Putamen (tissue), 1 donor: ENCODE measurements at regions not wholly inside any gene's neighbourhood (a gene's known extent, or its start where the extent isn't known, plus 50 kb on each side); places are given as distances from the start of the nearest gene placed in this dataset.
"Not testable (repeated sequence)": the region's sequence is repeated elsewhere in the genome, so short reads cannot be mapped to it uniquely, and the experiment has no call there.

ENCODE experiments used
- DNase-seq: peaks from one replicate; pipeline ENCODE4 v3.0.0-alpha.2; 2016; ENCODE audit warnings: low spot score

DNA sequence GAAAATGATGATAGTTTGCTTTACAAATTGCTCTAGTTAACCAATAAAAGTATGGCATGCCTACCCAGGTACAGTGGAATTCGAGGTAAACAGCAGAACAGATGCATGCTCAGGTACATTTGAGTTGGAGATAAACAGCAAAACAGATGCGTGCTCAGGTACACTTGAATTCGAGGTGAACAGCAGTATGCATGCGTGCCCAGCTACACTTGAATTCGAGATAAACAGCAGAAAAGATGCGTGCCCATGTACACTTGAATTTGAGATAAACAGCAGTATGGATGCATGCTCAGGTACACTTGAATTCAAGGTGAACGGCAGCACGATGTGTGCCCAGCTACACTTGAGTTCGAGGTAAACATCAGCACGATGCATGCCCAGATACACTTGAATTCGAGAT lies 155.2 kb upstream of the TPTE start:
- DNase-seq = not testable (repeated sequence)

DNA sequence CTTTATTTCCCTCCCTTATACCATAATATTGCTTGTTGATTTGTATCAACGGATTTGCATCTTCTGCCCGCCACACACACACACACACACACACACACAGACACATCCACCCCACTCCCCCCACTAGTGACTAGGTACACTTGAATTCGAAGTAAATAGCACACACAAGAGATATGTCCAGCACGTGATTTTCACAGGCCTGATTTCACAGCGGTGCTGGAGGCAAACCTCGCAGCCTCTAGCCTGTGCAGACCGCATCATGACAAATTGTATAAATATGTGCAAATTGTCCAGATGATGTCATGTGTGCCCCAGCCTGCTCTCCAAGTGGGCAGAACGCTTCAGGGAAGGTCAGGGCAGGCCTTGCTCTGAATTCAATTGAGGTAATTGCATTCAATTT lies 153.8 kb upstream of the TPTE start:
- not testable (repeated sequence) for DNase-seq

DNA sequence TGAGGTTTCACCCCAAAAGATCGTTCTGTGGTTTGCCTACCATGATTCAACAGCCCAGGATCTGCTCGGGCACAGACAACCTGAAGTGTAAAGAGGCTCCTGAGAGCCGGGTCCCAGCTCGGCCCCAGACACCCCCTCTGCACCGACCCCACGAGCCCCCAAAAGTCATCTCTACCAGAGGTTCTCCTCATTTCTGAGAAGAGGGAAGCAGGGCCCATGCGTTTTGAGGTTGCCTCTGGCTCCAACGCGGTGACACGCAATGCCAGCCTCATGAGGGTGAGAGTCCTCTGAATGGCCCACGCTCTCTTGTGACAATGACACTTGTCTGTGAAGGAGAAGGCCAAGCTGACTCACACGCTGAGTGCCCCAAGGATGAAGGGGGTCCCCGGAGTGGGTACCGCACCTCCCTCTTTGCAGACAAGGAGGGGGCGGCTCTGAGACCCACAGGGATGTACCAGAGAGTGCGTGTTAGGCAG lies 153.0 kb upstream of the TPTE start:
- not testable (repeated sequence) for DNase-seq

DNA sequence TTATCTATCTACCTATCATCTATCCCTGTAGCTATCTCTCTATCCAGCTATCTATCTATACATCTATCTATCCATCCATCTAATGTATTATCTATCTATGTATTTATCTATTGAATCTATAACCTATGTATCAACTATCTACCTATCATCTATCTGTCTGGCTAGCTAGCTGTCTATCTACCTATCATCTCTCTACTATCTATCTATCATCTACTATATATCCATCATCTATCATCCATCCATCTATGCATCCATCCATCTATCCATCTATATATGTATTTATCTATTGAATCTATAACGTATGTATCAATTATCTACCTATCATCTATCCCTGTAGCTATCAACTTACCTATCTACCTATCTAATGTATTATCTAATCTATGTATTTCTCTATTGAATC lies 152.1 kb upstream of the TPTE start:
- DNase-seq = not testable (repeated sequence)

DNA sequence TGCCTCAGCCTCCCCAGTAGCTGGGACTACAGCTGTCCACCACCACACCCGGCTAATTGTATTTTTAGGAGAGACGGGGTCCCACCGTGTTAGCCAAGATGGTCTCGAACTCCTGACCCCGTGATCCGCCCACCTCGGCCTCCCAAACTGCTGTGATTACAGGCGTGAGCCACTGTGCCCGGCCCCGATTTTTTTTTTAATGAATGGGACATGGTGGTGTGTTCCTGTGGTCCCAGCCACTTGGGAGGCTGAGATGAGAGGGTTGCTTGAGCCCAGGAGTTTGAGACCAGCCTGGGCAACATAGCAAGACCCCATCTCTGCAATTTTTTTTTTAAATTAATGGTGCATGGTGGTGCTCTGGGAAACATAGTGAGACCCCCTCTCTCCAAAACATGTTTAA lies 143.6 kb upstream of the TPTE start:
- not testable (repeated sequence) for DNase-seq

DNA sequence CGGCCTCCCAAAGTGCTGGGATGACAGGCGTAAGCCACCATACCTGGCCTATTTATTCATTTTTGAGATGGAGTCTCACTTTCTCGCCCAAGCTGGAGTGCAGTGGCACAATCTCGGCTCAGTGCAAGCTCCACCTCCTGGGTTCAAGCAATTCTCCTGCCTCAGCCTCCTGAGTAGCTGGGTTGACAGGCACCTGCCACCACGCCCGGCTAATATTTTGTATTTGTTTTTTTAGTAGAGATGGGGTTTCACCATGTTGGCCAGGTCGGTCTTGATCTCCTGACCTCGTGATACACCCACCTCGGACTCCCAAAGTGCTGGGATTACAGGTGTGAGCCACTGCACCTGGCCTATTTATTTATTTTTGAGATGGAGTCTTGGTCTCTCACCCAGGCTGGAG lies 141.6 kb upstream of the TPTE start:
- not testable (repeated sequence) for DNase-seq

DNA sequence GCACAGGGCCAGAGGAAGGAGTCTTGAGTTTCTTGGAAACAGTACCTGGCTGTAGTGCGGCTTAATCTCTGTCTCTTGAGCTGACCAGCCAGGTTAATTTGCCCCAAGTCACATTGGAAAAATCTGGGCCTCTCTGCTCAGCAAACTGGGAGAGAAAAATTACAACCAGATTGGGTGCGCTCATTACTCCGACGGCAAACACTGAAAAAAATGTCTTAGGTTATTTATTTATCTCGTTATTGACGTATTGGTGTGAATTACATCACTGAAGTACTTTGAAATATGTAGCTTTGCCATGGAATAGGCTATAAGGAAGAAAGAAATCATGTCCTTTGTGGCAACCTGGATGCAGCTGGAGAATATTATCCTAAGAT lies 139.7 kb upstream of the TPTE start:
- not testable (repeated sequence) for DNase-seq

DNA sequence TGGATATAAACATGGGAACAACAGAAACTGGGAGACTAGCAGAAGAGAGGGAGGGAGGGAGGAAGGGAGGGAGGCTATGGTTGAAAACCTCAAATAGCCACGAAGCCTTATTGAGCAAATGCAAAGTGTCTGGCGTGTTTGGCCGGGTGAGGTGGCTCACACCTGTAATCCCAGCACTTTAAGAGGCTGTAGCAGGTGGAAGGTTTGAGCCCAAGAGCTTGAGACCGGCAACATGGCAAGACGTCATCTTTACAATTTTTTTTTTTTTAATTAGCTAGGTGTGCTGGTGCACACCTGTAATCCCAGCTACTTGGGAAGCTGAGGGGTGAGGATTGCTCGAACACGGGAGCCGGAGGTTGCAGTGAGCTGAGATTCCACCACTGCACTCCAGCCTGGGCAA lies 139.2 kb upstream of the TPTE start:
- DNase-seq = not testable (repeated sequence)

DNA sequence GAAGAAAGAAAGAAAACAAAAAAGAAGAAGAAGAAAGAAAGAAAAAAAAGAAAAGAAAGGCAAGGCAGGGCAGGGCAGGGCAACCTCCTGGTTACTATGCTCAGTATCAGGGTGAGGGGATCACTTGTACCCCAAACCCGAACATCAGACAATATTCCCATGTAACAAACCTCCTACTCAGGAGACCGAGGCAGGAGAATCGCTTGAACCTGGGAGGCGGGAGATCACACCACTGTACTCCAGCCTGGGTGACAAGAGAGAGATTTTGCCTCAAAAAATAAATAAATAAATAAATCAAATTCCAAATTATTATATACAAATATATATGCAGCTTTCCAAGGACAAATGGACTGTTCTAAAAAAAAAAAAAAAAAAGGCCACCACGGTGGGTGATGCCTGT lies 138.8 kb upstream of the TPTE start:
- DNase-seq = not testable (repeated sequence)

DNA sequence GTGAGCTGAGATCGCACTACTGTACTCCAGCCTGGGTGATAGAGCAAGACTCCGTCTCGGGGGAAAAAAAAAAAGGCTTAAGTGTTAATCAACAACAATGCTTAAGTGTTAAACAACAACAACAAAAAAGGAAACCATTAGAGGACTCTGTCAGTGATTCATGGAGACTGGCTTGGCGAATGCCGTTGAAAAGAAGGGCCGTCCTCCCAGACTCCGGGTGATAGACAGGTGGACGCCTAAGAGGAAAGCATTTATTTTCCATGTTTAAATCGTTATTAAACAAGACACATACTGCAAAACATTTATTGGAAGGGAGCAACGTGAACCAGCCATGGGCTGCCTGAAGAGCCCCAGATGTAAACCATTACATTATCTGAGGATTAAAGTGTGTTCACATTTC lies 137.8 kb upstream of the TPTE start:
- DNase-seq = not testable (repeated sequence)

DNA sequence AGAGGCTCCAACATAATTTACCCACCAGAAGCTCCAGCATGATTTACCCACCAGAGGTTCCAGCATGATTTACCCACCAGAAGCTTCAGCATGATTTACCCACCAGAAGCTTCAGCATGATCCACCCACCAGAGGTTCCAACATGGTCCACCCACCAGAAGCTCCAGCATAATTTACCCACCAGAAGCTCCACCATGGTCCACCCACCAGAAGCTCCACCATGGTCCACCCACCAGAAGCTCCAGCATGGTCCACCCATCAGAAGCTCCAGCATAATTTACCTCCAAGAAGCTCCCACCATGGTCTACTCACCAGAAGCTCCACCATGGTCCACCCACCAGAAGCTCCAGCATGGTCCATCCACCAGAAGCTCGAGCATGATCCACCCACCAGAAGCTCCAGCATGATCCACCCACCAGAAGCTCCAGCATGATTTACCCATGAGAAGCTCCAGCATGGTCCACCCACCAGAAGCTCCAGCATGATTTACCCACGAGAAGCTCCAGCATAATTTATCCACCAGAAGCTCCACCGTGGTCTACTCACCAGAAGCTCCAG lies 137.0 kb upstream of the TPTE start:
- not testable (repeated sequence) for DNase-seq

DNA sequence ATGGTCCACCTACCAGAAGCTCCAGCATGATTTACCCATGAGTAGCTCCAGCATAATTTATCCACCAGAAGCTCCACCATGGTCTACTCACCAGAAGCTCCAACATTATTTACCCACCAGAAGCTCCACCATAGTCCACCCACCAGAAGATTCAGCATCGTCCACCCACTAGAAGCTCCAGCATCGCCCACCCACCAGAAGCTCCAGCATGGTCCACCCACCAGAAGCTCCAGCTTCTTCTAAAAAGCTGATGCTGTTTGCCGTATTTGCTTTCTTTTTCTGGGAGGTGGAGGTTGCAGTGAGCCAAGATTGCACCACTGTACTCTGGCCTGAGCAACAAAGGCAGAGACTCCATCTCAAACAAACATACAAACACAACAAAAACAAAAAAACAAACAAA lies 136.2 kb upstream of the TPTE start:
- DNase-seq = not testable (repeated sequence)

DNA sequence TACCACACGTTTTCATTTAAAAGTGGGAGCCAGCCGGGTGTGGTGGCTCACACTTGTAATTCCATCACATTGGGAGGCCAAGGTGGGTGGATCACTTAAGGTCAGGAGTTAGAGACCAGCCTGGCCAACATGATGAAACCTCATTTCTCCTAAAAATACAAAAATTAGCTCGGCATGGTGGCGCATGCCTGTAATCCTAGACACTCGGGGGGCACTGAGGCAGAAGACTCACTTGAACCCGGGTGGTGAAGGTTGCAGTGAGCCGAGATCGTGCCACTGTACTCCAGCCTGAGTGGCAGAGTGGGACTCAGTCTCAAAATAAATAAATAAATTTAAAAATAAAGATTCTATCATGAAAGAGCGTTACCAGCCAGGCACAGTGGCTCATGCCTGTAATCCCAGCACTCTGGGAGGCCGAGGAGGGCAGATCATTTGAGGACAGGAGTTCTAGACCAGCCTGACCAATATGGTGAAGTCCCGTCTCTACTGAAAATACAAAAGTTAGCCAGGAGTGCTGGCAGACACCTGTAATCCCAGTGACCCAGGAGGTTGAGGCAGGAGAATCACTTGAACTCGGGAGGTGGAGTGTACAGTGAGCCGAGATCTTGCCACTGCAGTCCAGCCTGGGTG lies 135.4 kb upstream of the TPTE start:
- DNase-seq = not testable (repeated sequence)

DNA sequence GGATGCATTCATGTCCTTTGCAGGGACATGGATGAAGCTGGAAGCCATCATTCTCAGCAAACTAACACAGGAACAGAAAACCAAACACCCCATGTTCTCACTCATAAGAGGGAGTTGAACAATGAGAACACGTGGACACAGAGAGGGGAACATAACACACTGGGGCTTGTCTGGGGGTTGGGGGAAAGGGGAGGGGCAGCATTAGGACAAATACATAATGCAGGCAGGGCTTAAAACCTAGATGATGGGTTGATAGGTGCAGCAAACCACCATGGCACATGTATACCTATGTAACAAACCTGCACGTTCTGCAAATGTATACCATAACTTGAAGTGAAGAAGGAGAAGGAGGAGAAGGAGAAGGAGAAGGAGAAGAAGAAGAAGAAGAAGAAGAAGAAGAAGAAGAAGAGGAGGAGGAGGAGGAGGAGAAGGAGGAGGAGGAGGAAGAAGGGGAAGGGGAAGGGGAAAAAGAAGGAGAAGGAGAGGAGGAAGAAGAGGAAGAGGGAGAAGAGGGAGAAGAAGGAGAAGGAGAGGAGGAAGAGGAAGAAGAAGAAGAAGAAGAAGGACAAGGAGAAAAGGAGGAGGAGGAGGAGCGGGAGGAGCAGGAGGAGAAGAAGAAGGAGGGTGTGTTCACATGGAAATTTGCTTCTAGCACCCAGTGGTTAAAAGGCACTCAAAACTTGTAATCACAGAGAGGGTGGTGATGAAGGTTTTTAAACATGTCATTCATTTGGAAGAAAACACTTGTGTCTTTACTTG lies 133.5 kb upstream of the TPTE start:
- not testable (repeated sequence) for DNase-seq

DNA sequence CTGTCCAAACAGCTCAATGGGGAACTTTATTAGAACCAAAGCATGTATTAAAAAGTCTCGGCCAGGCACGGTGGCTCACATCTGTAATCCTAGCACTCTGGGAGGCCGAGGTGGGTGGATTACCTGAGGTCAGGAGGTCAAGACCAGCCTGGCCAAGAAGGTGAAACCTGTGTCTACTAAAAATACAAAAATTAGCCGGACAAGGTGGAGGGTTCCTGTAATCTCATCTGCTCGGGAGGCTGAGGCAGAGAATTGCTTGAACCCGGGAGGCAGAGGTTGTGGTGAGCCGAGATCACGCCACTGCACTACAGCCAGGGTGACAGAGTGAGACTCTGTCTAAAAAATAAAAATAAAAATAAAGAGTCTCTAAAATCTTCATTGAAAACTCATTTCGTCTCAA lies 132.8 kb upstream of the TPTE start:
- DNase-seq = not testable (repeated sequence)

DNA sequence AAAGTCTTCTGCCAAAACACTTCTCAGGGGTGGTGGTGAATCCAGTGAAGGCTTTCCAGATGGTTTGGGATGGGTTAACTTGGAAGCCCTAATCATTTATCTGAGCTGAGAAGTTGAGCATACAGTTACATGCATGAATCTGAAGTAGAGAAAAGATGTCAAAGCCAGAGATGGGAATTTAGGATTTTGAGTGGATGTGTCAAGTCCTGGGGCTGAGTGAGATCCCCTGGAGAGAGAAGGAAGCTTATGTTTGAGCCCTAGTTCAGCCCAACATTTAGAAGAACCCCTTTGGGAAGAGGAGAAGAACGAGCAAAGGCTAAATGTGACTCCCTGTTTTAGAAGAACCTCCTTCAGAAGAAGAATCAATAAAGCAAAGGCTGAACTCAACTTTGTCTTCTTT lies 129.1 kb upstream of the TPTE start:
- not testable (repeated sequence) for DNase-seq

DNA sequence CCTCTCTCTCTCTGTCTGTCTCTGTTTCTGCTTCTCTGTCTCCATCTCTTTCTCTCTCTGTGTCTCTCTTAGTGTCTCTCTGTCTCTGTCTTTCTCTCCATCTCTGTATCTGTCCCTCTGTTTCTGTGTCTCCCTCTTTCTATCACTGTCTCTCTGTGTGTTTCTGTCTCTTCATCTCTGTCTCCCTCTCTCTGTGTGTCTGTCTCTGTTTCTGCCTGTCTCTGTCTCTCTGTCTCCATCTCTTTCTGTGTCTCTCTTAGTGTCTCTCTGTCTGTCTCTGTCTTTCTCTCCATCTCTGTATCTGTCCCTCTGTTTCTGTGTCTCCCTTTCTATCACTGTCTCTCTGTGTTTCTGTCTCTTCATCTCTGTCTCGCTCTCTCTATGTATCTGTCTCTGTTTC lies 125.4 kb upstream of the TPTE start:
- not testable (repeated sequence) for DNase-seq

DNA sequence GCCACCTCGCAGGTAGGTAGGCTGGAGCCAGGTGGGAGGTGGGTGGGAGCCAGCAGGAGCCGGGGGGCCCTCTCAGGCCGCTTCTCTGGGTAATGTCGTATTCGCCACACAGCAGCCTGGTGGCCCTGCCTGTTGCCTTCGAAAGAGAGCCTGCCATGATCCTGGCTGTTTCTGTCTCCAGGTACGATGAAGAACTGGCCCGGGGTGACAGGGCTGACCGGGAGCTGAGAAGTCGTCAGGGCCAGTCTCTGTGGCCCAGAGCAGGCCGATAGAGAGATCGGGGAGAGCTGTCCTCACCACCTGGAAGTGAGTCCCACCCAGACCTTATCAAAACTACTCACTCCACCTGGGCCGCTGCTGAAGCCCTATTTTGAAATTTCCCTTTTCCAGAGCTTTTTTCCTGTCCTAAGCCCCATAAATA lies 123.9 kb upstream of the TPTE start:
- DNase-seq = not testable (repeated sequence)

DNA sequence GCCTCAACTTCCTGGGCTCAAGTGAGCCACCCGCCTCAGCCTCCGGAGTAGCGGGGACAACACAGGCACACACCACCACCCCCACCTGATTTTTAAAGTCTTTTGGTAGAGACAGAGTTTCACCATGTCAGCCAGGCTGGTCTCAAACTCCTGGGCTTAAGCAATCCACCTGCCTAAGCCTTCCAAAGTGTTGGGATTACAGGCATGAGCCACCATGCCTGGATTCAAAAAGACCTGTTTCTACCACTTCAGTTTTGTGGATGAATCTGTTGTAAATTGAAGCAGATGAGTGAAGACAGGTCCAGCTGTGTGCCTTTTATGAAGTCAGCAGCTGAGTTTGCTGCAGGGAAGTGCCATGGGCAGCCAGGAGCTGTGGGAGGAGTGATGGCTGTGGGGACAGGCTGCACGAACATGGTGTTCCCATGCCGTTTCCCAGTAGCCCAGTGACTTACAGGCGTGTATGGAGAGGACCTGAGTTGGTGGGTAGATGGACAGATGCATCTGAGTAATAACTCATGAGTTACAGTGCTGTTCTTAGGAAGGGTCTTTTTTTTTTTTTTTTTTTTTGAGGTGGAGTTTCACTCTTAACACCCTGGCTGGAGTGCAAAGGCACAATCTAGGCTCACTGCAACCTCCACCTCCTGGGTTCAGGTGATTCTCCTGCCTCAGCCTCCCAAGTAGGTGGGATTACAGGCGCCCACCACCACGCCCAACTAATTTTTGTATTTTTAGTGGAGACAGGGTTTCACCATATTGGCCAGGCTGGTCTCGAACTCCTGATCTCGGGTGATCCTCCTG lies 122.5 kb upstream of the TPTE start:
- DNase-seq = not testable (repeated sequence)

DNA sequence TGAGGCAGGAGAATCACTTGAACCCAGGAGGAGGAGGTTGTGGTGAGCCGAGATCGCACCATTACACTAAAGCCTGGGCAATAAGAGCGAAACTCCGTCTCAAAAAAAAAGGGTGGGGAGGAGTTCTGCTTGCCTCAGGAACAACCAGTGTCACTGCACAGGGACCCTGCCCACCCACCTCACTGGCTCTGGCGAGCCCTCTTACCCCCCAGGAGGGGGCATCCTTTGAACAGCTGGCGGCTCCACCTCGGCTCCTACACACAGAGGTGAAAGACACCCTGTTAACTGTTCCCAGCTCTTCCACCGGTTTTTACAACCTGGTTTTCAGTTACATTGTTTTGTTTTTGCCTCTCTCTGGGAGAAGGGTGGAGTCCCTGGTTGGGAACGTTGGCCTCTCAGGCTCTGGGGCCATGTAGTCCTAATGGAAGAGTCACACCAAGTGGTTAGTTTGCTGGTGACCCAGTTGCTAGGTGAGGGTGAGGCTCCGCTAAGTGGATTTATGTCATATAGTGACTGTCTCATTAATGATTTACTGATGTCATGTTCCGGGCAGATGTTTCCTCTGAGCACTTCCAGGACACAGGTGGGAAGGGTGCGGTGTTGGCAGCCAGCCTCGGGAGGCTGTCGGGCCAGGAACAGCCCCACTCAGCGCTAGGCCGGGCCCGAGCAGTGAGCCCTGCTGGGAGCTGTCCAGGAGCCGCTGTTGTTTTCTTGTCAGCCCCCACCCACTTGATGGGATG lies 120.6 kb upstream of the TPTE start:
- not testable (repeated sequence) for DNase-seq

DNA sequence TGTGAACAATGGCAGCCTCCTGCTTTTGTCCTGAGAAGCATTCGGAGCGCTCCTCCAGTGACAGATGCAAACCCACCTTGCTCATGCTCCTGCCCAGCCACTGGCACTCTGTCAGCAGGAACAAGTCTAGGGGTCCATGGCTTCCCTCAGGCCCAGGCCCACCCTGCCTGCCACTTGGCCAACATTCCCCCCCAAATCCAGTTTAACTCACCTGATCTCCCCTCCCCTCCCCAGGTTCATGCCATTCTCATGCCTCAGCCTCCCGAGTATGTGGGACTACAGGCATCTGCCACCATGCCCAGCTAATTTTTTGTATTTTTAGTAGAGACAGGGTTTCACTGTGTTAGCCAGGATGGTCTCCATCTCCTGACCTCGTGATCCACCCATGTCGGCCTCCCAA lies 118.9 kb upstream of the TPTE start:
- not testable (repeated sequence) for DNase-seq

DNA sequence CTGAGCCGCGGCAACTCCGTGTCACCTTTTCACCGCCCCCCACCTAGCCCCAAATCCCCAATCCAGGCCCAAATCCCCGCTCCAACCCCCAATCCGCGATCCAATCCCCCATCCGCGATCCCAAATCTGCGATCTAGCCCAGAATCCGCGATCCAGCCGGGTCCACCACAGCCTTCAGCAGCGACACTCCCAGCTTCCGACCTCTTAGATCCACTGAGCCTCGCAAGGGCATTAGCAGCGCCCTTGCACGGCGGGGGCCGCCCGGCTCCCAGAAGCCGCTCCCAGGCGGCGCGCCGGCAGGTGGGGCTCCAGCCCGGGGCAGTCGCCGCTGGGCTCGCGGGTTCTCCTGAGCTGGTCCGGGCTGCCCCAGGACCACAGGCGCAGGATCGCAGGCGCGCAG lies 116.1 kb upstream of the TPTE start:
- DNase-seq = not testable (repeated sequence)
